ENCODE measurements at regions not wholly inside any gene's neighbourhood (a gene's known extent, or its start where the extent isn't known, plus 50 kb on each side); places are given as distances from the start of the nearest gene placed in this dataset.

- DNase-seq, result peak in 1 of 42 donors; percentile 5
- intact Hi-C loops (cut with DNase I), result no loop called here
These were observed 185.6 kb downstream of the ZBTB18 start for GRCh38 chr1:244236721-244237120.

DNA sequence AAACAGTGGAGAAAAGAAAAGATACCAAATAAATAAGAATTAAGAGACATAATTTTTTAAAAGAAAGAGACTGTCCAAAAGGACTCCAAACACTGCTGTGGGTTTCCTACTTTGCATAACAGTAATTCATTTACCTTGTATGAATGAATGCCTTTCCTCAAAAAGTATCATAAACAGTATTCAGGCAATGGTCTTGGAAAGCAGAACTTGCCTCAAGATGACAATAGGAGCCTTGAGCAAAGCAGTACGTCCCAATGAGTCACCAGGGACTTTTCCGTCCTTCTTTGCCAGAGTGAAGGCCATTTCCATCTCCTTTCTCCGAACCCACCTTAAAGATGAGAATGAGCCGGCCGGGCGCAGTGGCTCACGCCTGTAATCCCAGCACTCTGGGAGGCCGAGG lies 186.4 kb downstream of the ZBTB18 start:
- DNase-seq, result peak in 1 of 42 donors; percentile 21
- intact Hi-C loops (cut with DNase I), result no loop called here

GRCh38 chr1:244239261-244239770 lies 188.2 kb downstream of the ZBTB18 start:
- DNase-seq, result peak in 1 of 42 donors; percentile 16
- intact Hi-C loops (cut with DNase I), result no loop called here

GRCh38 chr1:244241438-244241837 lies 190.4 kb downstream of the ZBTB18 start:
- DNase-seq, result no peak
- intact Hi-C loops (cut with DNase I), result no loop called here

- no peak for DNase-seq
- intact Hi-C loops (cut with DNase I), result no loop called here
These were observed 191.4 kb downstream of the ZBTB18 start for GRCh38 chr1:244242446-244242845.

DNA sequence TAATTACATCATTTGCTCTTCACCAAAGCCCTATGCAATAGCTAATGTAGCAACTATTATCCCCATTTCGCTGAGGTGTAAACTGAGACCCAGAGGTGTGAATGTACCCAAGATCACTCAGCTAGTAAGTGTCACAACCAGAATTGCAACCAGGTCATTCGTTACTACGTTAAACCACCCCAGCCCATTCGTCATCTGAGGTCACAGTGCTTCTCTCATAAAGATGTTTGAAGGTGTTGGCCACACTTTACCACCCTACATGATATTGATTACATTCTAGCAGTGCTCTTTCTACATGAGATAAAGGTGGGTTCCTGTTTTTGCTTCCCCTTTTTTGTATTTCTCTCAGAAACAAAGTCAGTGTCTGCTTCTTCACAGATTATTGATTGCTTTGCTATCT lies 195.3 kb downstream of the ZBTB18 start:
- no peak for DNase-seq
- intact Hi-C loops (cut with DNase I), result no loop called here

GRCh38 chr1:244248426-244248825 lies 197.3 kb downstream of the ZBTB18 start:
- intact Hi-C loops (cut with DNase I), result no loop called here
- DNase-seq, result no peak

DNA sequence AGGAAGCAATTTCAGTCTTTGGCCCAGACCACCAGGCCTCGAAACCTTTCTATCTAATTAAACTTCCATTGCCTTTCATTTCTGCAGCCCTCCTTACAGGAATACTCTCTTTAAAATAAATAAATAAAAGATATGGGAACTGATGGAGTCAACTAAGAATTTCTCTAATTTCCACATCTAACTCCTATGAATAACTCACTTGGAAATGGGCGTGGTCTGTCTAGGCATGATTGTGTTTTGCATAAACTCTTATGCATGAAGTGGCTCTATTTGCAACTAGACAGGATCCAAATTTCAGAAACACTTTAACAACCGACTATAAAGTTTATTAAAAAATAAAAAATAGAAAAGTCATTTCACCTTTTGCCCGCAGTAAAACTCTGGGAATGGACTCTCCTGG lies 199.5 kb downstream of the ADSS2 start:
- intact Hi-C loops (cut with DNase I), result no loop called here
- no peak for DNase-seq

DNA sequence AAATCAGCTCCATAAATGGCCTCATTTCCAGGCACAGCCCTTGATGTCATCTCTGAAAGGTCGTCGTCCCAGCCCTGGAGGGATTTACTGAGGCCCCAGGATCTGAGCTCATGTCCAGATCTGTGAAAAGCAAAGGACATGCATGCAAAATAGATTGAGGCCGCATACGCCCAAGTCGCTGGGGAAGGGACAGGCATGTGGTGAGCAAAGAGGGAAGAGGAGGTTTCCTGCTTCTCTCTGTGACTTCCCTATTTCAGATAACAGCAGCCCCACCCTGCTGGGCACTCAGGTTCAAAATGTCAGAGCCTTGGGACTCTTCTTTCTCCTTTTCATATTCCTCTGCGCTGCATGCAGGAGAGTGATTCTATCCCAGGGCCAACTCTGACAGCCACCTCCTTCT lies 197.2 kb downstream of the ADSS2 start:
- DNase-seq, result peak in 20 of 42 donors; percentile 6 to 55 (median 22)
- intact Hi-C loops (cut with DNase I), result no loop called here

DNA sequence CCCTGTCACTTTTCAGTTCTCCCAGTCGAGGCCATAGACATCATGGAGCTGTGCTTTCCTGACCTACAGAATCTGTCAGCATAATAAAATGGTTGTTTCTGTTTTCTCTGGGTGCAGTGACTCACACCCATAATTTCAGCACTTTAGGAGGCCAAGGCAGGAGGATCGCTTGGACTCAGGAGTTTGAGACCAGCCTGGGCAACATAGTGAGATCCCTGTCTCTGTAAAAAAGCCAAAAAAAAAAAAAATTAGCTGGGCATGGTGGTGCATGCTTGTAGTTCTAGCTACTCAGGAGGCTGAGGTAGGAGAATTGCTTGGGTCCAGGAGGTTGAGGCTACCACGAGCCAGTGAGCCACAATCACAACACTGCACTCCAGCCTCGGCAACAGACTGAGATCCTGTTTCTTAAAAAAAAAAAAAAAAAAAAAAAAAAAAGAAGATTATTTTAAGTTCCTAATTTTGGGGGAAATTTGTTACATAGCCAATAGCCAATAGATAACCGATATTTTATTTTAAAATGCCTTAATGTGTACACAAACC lies 196.2 kb downstream of the ADSS2 start:
- intact Hi-C loops (cut with DNase I), result no loop called here

DNA sequence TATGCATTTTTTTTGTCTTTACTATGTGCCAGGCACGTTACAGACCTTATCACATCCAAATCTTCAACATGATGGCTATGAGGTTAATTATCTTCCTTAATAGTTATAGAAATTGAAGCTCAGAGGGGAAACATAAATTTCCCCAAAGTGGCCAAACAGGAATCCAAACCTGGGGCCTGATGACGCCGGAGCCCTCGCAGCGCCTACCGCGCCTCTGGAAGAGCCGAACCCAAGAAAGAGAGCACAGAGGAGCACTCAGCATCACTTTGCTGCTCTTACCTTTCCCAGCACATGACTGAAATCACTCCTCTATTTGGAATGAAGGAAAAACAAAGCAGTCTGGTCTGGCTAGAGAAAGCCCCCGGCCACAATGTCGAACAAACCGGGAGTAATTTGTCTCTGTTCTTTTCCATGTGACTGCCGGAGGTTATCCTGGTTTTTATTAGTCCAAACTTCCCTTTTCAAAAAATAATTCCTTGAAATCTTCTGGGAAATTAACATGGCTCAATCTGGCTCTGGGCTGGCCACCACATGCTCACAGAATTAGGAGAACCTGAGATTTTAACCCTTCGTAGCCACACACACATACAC lies 195.5 kb downstream of the ADSS2 start:
- intact Hi-C loops (cut with DNase I), result no loop called here
- peak in 1 of 42 donors; percentile 7 for DNase-seq

More for the DNA sequence above, 196.2 kb downstream of the ADSS2 start:
- peak in 1 of 42 donors; percentile 35 for DNase-seq

- no peak for DNase-seq
- intact Hi-C loops (cut with DNase I), result loop anchor here (5.0 kb wide), 1 partner anchor 192 kb away; no protein-coding TSS in a partner anchor
These were observed 187.5 kb downstream of the ADSS2 start for GRCh38 chr1:244264163-244264562.

GRCh38 chr1:244265507-244265906 lies 186.2 kb downstream of the ADSS2 start:
- DNase-seq, result no peak
- intact Hi-C loops (cut with DNase I), result no loop called here

GRCh38 chr1:244269169-244269568 lies 182.5 kb downstream of the ADSS2 start:
- intact Hi-C loops (cut with DNase I), result no loop called here
- no peak for DNase-seq

DNA sequence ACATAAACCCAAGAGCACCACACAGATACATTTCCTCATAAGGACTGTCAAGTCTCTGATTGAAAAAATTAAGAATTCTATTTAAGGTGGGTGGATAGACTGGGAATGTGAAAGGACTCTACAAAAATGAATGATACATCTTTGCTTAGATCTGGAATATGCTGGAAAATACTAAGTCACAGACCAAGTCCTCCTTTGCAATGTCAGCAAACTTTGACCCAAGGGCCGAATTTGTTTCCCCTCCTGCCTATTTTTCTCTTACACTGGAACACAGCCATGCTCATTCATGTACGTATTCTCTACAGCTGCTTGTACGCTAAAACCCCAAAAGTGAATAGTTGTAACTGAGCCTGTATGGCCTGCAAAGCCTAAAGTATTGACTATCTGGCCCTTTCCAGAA lies 180.7 kb downstream of the ADSS2 start:
- DNase-seq, result no peak
- intact Hi-C loops (cut with DNase I), result loop anchor here (5.0 to 10.0 kb wide), 3 partner anchors 526 to 929 kb away; no protein-coding TSS in a partner anchor

DNA sequence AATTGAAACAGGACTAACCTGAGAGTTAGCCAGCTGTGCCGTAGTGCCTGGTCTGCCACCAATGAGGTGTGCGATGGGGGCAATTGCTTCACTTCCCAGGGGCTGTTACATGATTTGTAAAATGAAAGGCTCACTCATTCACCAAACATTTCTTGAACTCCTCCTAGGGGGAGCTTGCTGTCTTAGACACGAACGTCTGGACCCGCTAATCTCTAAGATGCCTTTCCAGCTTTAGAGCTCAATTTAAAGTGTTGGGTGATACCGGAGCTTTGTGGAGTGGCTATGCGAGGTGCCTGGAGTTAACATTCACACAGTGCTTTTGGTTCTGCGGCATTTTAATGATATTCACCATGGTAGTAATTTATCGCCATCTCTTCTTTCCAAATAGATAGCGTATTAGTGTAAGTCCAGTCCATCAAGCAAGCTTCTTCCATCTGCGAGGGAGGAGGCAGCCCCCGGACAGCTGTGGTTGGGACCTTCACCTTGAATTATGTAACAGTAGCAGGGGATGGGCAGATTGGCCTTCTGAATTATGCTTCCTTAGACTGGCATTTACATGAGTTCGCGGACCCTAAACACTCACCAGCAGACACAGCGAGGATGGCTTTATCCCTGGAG lies 179.9 kb downstream of the ADSS2 start:
- DNase-seq, result no peak
- intact Hi-C loops (cut with DNase I), result loop anchor here (2.0 to 10.0 kb wide), 4 partner anchors 223 to 929 kb away; no protein-coding TSS in a partner anchor

- intact Hi-C loops (cut with DNase I), result loop anchor here (2.0 to 10.0 kb wide), 4 partner anchors 224 to 930 kb away; no protein-coding TSS in a partner anchor
- peak; percentile 27 to 91 (median 77) for DNase-seq
These were observed 179.0 kb downstream of the ADSS2 start for GRCh38 chr1:244272471-244273261.

GRCh38 chr1:244273262-244273844 lies 178.4 kb downstream of the ADSS2 start:
- no peak for DNase-seq
- intact Hi-C loops (cut with DNase I), result loop anchor here (2.0 to 10.0 kb wide), 4 partner anchors 225 to 931 kb away; no protein-coding TSS in a partner anchor

All from head of caudate nucleus (tissue), 42 donors.